ENCODE measurements at regions not wholly inside any gene's neighbourhood (a gene's known extent, or its start where the extent isn't known, plus 50 kb on each side); places are given as distances from the start of the nearest gene placed in this dataset.

GRCh38 chrX:45347877-45348276 lies 147.2 kb upstream of the DIPK2B start:
- Histone ChIP-seq H3K4me1 (ENCODE audit: control insufficient read depth, extremely low read depth, insufficient read depth, low read length) (no peaks in the 10 kb centered on the region), H3K4me2 (ENCODE audit: insufficient read depth, low read length) (no peak overlapping the region), H3K4me3 (replicated peaks in 1 of 3; ENCODE audit: insufficient read depth in 1 of 3, low read depth in 1 of 3, low read length in 3 of 3) (no peak overlapping the region), H3K27ac (ENCODE audit: insufficient read depth, low read depth, low read length) (no peak overlapping the region), H3K27me3 (ENCODE audit: control insufficient read depth in 2 of 2, insufficient read depth in 2 of 2, low read length in 2 of 2) (no peaks in the 10 kb centered on the region), H4K20me1 (replicated peaks; ENCODE audit: control insufficient read depth, extremely low read depth, insufficient read depth, low read length) (no peaks in the 10 kb centered on the region), H3K79me2 (ENCODE audit: control insufficient read depth, insufficient read depth, low read length) (no peaks in the 10 kb centered on the region), H3K9me3 (replicated peaks; ENCODE audit: control insufficient read depth, insufficient read depth, low read length) (no peaks in the 10 kb centered on the region), H3K9me1 (replicated peaks; ENCODE audit: control insufficient read depth, extremely low read depth, insufficient read depth, low read length) (no peaks in the 10 kb centered on the region), H2AFZ (ENCODE audit: low read depth, low read length) (no peak overlapping the region), H3K9ac (replicated peaks; ENCODE audit: extremely low read depth, insufficient read depth, low read length) (no peak overlapping the region), H3K36me3 (ENCODE audit: control insufficient read depth in 2 of 2, extremely low read depth in 1 of 2, insufficient read depth in 2 of 2, low read length in 2 of 2) (no peaks in the 10 kb centered on the region)
- DNase-seq (ENCODE audit: low read depth, low spot score) (no peak), FAIRE-seq (no peak)
- intact Hi-C loops (cut with micrococcal nuclease) = no loop called here
- BruUV-seq (replicated peaks) = no TSS peak
- dilution Hi-C loops (cut with MboI; ENCODE audit: extremely low pct_ligation_motif_present, low sequenced_read_pairs) = no loop called here
- ChIA-PET POLR2A (no interaction called here), CTCF (no interaction called here)
- TF ChIP-seq EZH2 (IDR thresholded peaks at IDR 0.05; ENCODE audit: borderline replicate concordance, low read depth, low read length, severe bottlenecking) = no peak
- no peak for TF ChIP-seq FOS (IDR thresholded peaks at IDR 0.05; ENCODE audit: borderline replicate concordance, insufficient read depth, low read length)
- no peak for TF ChIP-seq POLR2AphosphoS5 (IDR thresholded peaks at IDR 0.05; ENCODE audit: insufficient read depth, low read depth, low read length)
- no peak for TF ChIP-seq MAX (IDR thresholded peaks at IDR 0.05; ENCODE audit: insufficient read depth, insufficient read length)
- no peak for TF ChIP-seq CTCF (IDR thresholded peaks at IDR 0.05; ENCODE audit: extremely low read depth in 1 of 2, insufficient read depth in 1 of 2, low read depth in 1 of 2, low read length in 2 of 2)
- TF ChIP-seq MYC (IDR thresholded peaks at IDR 0.05; ENCODE audit: low read depth, low read length) = no peak
- no peak for TF ChIP-seq GATA2 (IDR thresholded peaks at IDR 0.05; ENCODE audit: insufficient read depth, insufficient read length, low read depth, low read length)
- no peak for TF ChIP-seq POLR2A (IDR thresholded peaks at IDR 0.05; ENCODE audit: low read depth, low read length)
- TF ChIP-seq JUN (IDR thresholded peaks at IDR 0.05; ENCODE audit: borderline replicate concordance, insufficient read depth, insufficient read length, low read depth) = no peak
